ENCODE measurements at regions not wholly inside any gene's neighbourhood (a gene's known extent, or its start where the extent isn't known, plus 50 kb on each side); places are given as distances from the start of the nearest gene placed in this dataset.

DNA sequence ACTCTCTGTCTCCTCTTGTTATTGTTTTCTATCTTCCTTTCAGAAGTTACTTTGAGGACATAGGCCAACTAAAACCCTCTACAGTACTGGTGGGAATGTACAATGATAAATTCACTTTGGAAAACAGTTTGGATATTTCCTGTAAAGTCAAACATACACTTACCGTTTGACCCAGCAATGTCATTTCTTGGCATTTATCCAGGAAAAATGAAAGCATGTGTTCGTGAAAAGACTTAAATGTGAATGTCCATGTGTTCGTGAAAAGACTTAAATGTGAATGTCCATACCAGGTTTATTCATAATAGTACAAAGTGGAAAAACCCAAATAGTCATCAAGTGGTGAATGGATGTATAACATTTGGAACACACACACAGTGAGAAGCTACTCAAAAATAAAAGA is 361.5 kb upstream of the DPH6 start:
- Histone ChIP-seq H3K79me2 (ENCODE audit: low read depth) (no peaks in the 10 kb centered on the region), H3K9me3 (ENCODE audit: insufficient read depth, low read depth) (no peaks in the 10 kb centered on the region), H4K20me1 (ENCODE audit: insufficient read depth) (no peaks in the 10 kb centered on the region), H3F3A (ENCODE audit: insufficient read depth, low read depth) (no peaks in the 10 kb centered on the region), H3K36me3 (ENCODE audit: low read depth) (no peaks in the 10 kb centered on the region), H3K27me3 (ENCODE audit: insufficient read depth, low read depth) (no peaks in the 10 kb centered on the region), H3K9me2 (ENCODE audit: insufficient read depth) (no peaks in the 10 kb centered on the region), H3K27ac (no peak overlapping the region), H3K4me1 (replicated peaks; ENCODE audit: insufficient read depth) (no peaks in the 10 kb centered on the region), H3K4me3 (no peak overlapping the region), H3K4me2 (no peak overlapping the region), H2AFZ (no peak overlapping the region)
- no peak for DNase-seq
- ChIA-PET CTCF (no interaction called here), POLR2A (ENCODE audit: unreplicated experiment) (no interaction called here)
- intact Hi-C loops (cut with micrococcal nuclease; ENCODE audit: unreplicated experiment) = no loop called here
- TF ChIP-seq, protein P1, sequence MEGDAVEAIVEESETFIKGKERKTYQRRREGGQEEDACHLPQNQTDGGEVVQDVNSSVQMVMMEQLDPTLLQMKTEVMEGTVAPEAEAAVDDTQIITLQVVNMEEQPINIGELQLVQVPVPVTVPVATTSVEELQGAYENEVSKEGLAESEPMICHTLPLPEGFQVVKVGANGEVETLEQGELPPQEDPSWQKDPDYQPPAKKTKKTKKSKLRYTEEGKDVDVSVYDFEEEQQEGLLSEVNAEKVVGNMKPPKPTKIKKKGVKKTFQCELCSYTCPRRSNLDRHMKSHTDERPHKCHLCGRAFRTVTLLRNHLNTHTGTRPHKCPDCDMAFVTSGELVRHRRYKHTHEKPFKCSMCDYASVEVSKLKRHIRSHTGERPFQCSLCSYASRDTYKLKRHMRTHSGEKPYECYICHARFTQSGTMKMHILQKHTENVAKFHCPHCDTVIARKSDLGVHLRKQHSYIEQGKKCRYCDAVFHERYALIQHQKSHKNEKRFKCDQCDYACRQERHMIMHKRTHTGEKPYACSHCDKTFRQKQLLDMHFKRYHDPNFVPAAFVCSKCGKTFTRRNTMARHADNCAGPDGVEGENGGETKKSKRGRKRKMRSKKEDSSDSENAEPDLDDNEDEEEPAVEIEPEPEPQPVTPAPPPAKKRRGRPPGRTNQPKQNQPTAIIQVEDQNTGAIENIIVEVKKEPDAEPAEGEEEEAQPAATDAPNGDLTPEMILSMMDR (conservative IDR thresholded peaks at IDR 0.05) = no peak
- TF ChIP-seq EZH2 (IDR thresholded peaks at IDR 0.05; ENCODE audit: low read depth) = no peak
- no TSS peak for BruUV-seq (replicated peaks)

- Histone ChIP-seq H3K79me2 (ENCODE audit: low read depth) (no peaks in the 10 kb centered on the region), H3K4me2 (no peak overlapping the region), H3K27ac (no peak overlapping the region), H3K4me3 (no peak overlapping the region), H3K9me3 (ENCODE audit: insufficient read depth, low read depth) (no peaks in the 10 kb centered on the region), H3K36me3 (ENCODE audit: low read depth) (no peaks in the 10 kb centered on the region), H3K9me2 (ENCODE audit: insufficient read depth) (no peaks in the 10 kb centered on the region), H4K20me1 (ENCODE audit: insufficient read depth) (no peaks in the 10 kb centered on the region), H3K4me1 (replicated peaks; ENCODE audit: insufficient read depth) (no peaks in the 10 kb centered on the region), H3F3A (ENCODE audit: insufficient read depth, low read depth) (no peaks in the 10 kb centered on the region), H3K27me3 (ENCODE audit: insufficient read depth, low read depth) (no peaks in the 10 kb centered on the region), H2AFZ (no peak overlapping the region)
- ChIA-PET CTCF (no interaction called here), POLR2A (ENCODE audit: unreplicated experiment) (no interaction called here)
- DNase-seq = no peak
- intact Hi-C loops (cut with micrococcal nuclease; ENCODE audit: unreplicated experiment) = no loop called here
- TF ChIP-seq, protein P1 (conservative IDR thresholded peaks at IDR 0.05) = no peak
- no peak for TF ChIP-seq EZH2 (IDR thresholded peaks at IDR 0.05; ENCODE audit: low read depth)
- no TSS peak for BruUV-seq (replicated peaks)
Observed at GRCh38 chr15:35909414-35909813, 363.4 kb upstream of the DPH6 start.

DNA sequence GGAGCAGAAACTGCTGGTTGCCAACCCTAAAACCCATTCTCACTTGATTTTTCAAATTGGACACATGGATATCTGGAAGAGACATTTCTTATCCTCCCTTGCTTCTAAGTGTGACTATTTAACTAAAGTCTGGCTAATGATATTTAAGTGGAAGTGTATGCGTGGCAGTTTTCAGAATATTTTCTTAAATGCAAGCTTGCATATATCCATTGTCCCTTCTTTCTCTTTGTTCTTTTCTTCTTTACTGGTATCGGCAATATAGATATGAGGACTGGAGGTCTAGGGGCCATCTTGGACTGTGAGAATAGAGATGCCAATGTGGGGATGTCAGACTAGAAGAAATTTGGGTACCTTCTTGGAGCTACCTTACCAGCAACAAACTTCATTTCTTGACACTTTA is 364.3 kb upstream of the DPH6 start:
- Histone ChIP-seq H4K20me1 (ENCODE audit: insufficient read depth) (no peaks in the 10 kb centered on the region), H3K4me1 (replicated peaks; ENCODE audit: insufficient read depth) (no peaks in the 10 kb centered on the region), H3K27me3 (ENCODE audit: insufficient read depth, low read depth) (no peaks in the 10 kb centered on the region), H3K27ac (no peak overlapping the region), H3K4me3 (no peak overlapping the region), H3K79me2 (ENCODE audit: low read depth) (no peaks in the 10 kb centered on the region), H3K4me2 (no peak overlapping the region), H3K9me3 (ENCODE audit: insufficient read depth, low read depth) (no peaks in the 10 kb centered on the region), H3K36me3 (ENCODE audit: low read depth) (no peaks in the 10 kb centered on the region), H3K9me2 (ENCODE audit: insufficient read depth) (no peaks in the 10 kb centered on the region), H2AFZ (no peak overlapping the region), H3F3A (ENCODE audit: insufficient read depth, low read depth) (no peaks in the 10 kb centered on the region)
- TF ChIP-seq, protein P1 (conservative IDR thresholded peaks at IDR 0.05) = no peak
- no peak for TF ChIP-seq EZH2 (IDR thresholded peaks at IDR 0.05; ENCODE audit: low read depth)
- ChIA-PET POLR2A (ENCODE audit: unreplicated experiment) (no interaction called here), CTCF (no interaction called here)
- BruUV-seq (replicated peaks) = no TSS peak
- no peak for DNase-seq
- intact Hi-C loops (cut with micrococcal nuclease; ENCODE audit: unreplicated experiment) = loop anchor here (10.0 kb wide), 1 partner anchor 215 kb away; no protein-coding TSS in a partner anchor

Data from PC-9 (cell line).